GM23338 (cell line): ENCODE measurements at regions not wholly inside any gene's neighbourhood (a gene's known extent, or its start where the extent isn't known, plus 50 kb on each side); places are given as distances from the start of the nearest gene placed in this dataset.

Source experiments
- CREB1 ChIP-seq: fragments of 250-450 bp; sonication (Bioruptor Pico); IDR thresholded peaks from 2 replicates; pipeline ENCODE4 v1.5.0; 2020; ENCODE audit warnings: low read depth, mild to moderate bottlenecking, moderate library complexity
- CTCF ChIP-seq, 2 experiments: fragments of 200-600 bp in 1 of 2; sonication (generic) in 1 of 2; conservative IDR thresholded peaks; 2 replicates each; pipeline versions ENCODE4 v1.5.1 to v1.6.1; 2016 to 2017; ENCODE audit warnings: antibody characterized with exemption in 2 of 2, low read depth in 2 of 2, mild to moderate bottlenecking in 2 of 2, moderate library complexity in 1 of 2
- ETS1 ChIP-seq: IDR thresholded peaks from 2 replicates; pipeline ENCODE4 v1.6.1; 2016; ENCODE audit warnings: antibody characterized with exemption
- EZH2 ChIP-seq: fragments of 200-600 bp; sonication (generic); IDR thresholded peaks from one replicate; pipeline ENCODE4 v1.8.0; 2017; ENCODE audit warnings: antibody characterized with exemption, mild to moderate bottlenecking, low read depth; ENCODE audit not compliant: unreplicated experiment
- EZH2phosphoT487 ChIP-seq: fragments of 200-600 bp; sonication (generic); IDR thresholded peaks from one replicate; pipeline ENCODE4 v1.8.1; 2018; ENCODE audit warnings: antibody characterized with exemption; ENCODE audit not compliant: unreplicated experiment
- JUNB ChIP-seq: IDR thresholded peaks from one replicate; pipeline ENCODE4 v1.6.1; 2016; ENCODE audit warnings: antibody characterized with exemption; ENCODE audit not compliant: unreplicated experiment
- NANOG ChIP-seq: IDR thresholded peaks from 2 replicates; pipeline ENCODE4 v1.6.1; 2016; ENCODE audit warnings: antibody characterized with exemption, borderline replicate concordance
- POLR2AphosphoS5 ChIP-seq: IDR thresholded peaks from 2 replicates; pipeline ENCODE4 v1.6.1; 2016; ENCODE audit warnings: antibody characterized with exemption, low read depth
- REST ChIP-seq: IDR thresholded peaks from one replicate; pipeline ENCODE4 v1.6.1; 2018; ENCODE audit warnings: antibody characterized with exemption; ENCODE audit not compliant: unreplicated experiment
- STAT1 ChIP-seq: IDR thresholded peaks from one replicate; pipeline ENCODE4 v1.6.1; 2016; ENCODE audit warnings: antibody characterized with exemption; ENCODE audit not compliant: unreplicated experiment
- ZNF114 ChIP-seq: fragments of 250-450 bp; sonication (Bioruptor Pico); IDR thresholded peaks from 2 replicates; pipeline ENCODE4 v1.5.0; 2020; ENCODE audit warnings: mild to moderate bottlenecking, moderate library complexity
- ZNF331 ChIP-seq: fragments of 250-450 bp; sonication (Bioruptor Pico); IDR thresholded peaks from 2 replicates; pipeline ENCODE4 v1.5.0; 2020; ENCODE audit warnings: low read depth, mild to moderate bottlenecking, moderate library complexity
- ZNF462 ChIP-seq: fragments of 250-450 bp; sonication (Bioruptor Pico); IDR thresholded peaks from 2 replicates; pipeline ENCODE4 v1.5.0; 2020; ENCODE audit warnings: mild to moderate bottlenecking, moderate library complexity

GRCh38 chrX:20472620-20473258 lies 206.0 kb upstream of the RPS6KA3 start:
- no peak for TF ChIP-seq CTCF (conservative IDR thresholded peaks at IDR 0.05; ENCODE audit: low read depth in 2 of 2)
- no peak for TF ChIP-seq EZH2phosphoT487
- no peak for TF ChIP-seq EZH2
- no peak for TF ChIP-seq REST
- TF ChIP-seq NANOG: no peak
- no peak for TF ChIP-seq POLR2AphosphoS5
- no peak for TF ChIP-seq CREB1 (CRISPR knock-in tag)
- TF ChIP-seq ZNF462 (CRISPR knock-in tag): no peak
- TF ChIP-seq JUNB: no peak
- TF ChIP-seq ETS1: no peak
- TF ChIP-seq STAT1: no peak
- TF ChIP-seq ZNF331 (CRISPR knock-in tag): no peak
- no peak for TF ChIP-seq ZNF114
